SK-N-SH (cell line): ENCODE measurements at regions not wholly inside any gene's neighbourhood (a gene's known extent, or its start where the extent isn't known, plus 50 kb on each side); places are given as distances from the start of the nearest gene placed in this dataset.

Experiments used
- CTCF ChIA-PET: fragments of 300-600, 350-600 bp; formaldehyde crosslinking; extraction: SDS; loops from one replicate; lab custom pipeline; 2021; lab: Yijun Ruan, JAX
- POLR2A ChIA-PET: fragments of 350-600 bp; sonication (Branson Sonifier 250); formaldehyde crosslinking; extraction: SDS; loops from one replicate; lab custom pipeline; 2020; ENCODE audit warnings: antibody characterized with exemption, inconsistent platforms; lab: Yijun Ruan, JAX
- DNase-seq: peaks from one replicate; pipeline ENCODE4 v3.0.0; 2012
- H2AFZ ChIP-seq: fragments of 200-600 bp; sonication (generic); 2 replicates; pipeline ENCODE4 v1.8.1; 2016; ENCODE audit warnings: antibody characterized with exemption, mild to moderate bottlenecking, low read depth
- H3F3A ChIP-seq: fragments of 200-600 bp; sonication (generic); replicated peaks from 2 replicates; pipeline ENCODE3; 2016; ENCODE audit warnings: antibody characterized with exemption, mild to moderate bottlenecking; ENCODE audit not compliant: insufficient read depth
- H3K27ac ChIP-seq, 2 experiments: fragments of 200-500 bp in 1 of 2; fragments of 200-600 bp in 1 of 2; sonication (Bioruptor generic) in 1 of 2; sonication (generic), shearing (Covaris generic) in 1 of 2; 2 replicates each; pipeline versions ENCODE4 v1.5.1 to v1.6.1; 2014 to 2016; ENCODE audit warnings: low read depth in 2 of 2, inconsistent platforms in 1 of 2, low read length in 1 of 2, mild to moderate bottlenecking in 1 of 2, mixed read lengths in 1 of 2
- H3K27me3 ChIP-seq: fragments of 200-600 bp; sonication (generic), shearing (Covaris generic); 2 replicates; pipeline ENCODE4 v1.6.1; 2016; ENCODE audit warnings: mixed run types; ENCODE audit not compliant: insufficient read depth
- H3K36me3 ChIP-seq, 2 experiments: fragments of 200-500 bp in 1 of 2; fragments of 200-600 bp in 1 of 2; sonication (Bioruptor generic) in 1 of 2; sonication (generic) in 1 of 2; replicated peaks in 1 of 2; 2 replicates each; pipeline versions ENCODE3 to v1.5.1; 2014 to 2016; ENCODE audit warnings: low read length in 1 of 2, mild to moderate bottlenecking in 1 of 2; ENCODE audit not compliant: insufficient read depth in 2 of 2, control insufficient read depth in 1 of 2
- H3K4me1 ChIP-seq, 2 experiments: fragments of 200-500 bp in 1 of 2; fragments of 200-600 bp in 1 of 2; sonication (Bioruptor generic) in 1 of 2; sonication (generic), shearing (Covaris generic) in 1 of 2; 2 replicates each; pipeline versions ENCODE4 v1.5.1 to v1.6.1; 2014 to 2016; ENCODE audit warnings: low read depth in 1 of 2, low read length in 1 of 2, mixed run types in 1 of 2; ENCODE audit not compliant: insufficient read depth in 2 of 2, control insufficient read depth in 1 of 2
- H3K4me2 ChIP-seq: fragments of 200-600 bp; sonication (generic), shearing (Covaris generic); 2 replicates; pipeline ENCODE4 v1.6.1; 2017; ENCODE audit warnings: mixed run types
- H3K4me3 ChIP-seq, 2 experiments: fragments of 200-500 bp in 1 of 2; fragments of 200-600 bp in 1 of 2; sonication (Bioruptor generic) in 1 of 2; sonication (generic), shearing (Covaris generic) in 1 of 2; 2 replicates each; pipeline versions ENCODE4 v1.5.1 to v1.8.1; 2014 to 2016; ENCODE audit warnings: low read depth in 2 of 2, inconsistent platforms in 1 of 2, low read length in 1 of 2, mild to moderate bottlenecking in 1 of 2, mixed read lengths in 1 of 2, moderate library complexity in 1 of 2
- H3K79me2 ChIP-seq: fragments of 200-600 bp; sonication (generic); 2 replicates; pipeline ENCODE4 v1.8.1; 2017; ENCODE audit warnings: mild to moderate bottlenecking; ENCODE audit not compliant: insufficient read depth
- H3K9ac ChIP-seq: fragments of 200-600 bp; sonication (generic); 2 replicates; pipeline ENCODE4 v1.6.1; 2017; ENCODE audit warnings: mixed run types
- H3K9me2 ChIP-seq: fragments of 200-600 bp; sonication (generic); 2 replicates; pipeline ENCODE4 v1.6.1; 2017; ENCODE audit warnings: mixed run types
- H3K9me3 ChIP-seq: fragments of 200-600 bp; sonication (generic); 2 replicates; pipeline ENCODE4 v1.6.1; 2017; ENCODE audit warnings: mixed run types, mild to moderate bottlenecking, moderate library complexity
- H4K20me1 ChIP-seq: fragments of 200-600 bp; sonication (generic); 2 replicates; pipeline ENCODE4 v1.6.1; 2017; ENCODE audit warnings: mild to moderate bottlenecking, mixed run types; ENCODE audit not compliant: insufficient read depth
- CTCF ChIP-seq: fragments of 200-600 bp; sonication (generic); IDR thresholded peaks from 2 replicates; pipeline ENCODE4 v1.6.1; 2017; ENCODE audit warnings: antibody characterized with exemption, mild to moderate bottlenecking, moderate library complexity
- ELF1 ChIP-seq: IDR thresholded peaks from 2 replicates; pipeline ENCODE4 v1.4.0; 2012
- EP300 ChIP-seq, 2 experiments: IDR thresholded peaks; 2 replicates each; pipeline versions ENCODE4 v1.4.0 to v1.6.1; 2012; ENCODE audit warnings: borderline replicate concordance in 1 of 2, low read depth in 1 of 2, low read length in 1 of 2
- FOSL2 ChIP-seq: IDR thresholded peaks from 2 replicates; pipeline ENCODE4 v1.4.0; 2012; ENCODE audit warnings: low read depth, mild to moderate bottlenecking, moderate library complexity, borderline replicate concordance
- FOXJ3 ChIP-seq: sonication (generic); formaldehyde crosslinking; IDR thresholded peaks from 2 replicates; pipeline ENCODE4 v1.5.1; 2020; ENCODE audit warnings: mild to moderate bottlenecking, missing genetic modification reagents
- FOXM1 ChIP-seq: IDR thresholded peaks from 2 replicates; pipeline ENCODE4 v1.4.0; 2012; ENCODE audit warnings: low read depth, mild to moderate bottlenecking
- GABPA ChIP-seq: IDR thresholded peaks from 2 replicates; pipeline ENCODE4 v1.4.0; 2012; ENCODE audit warnings: low read depth, mild to moderate bottlenecking
- JUND ChIP-seq: IDR thresholded peaks from 2 replicates; pipeline ENCODE4 v1.4.0; 2012
- MAX ChIP-seq: IDR thresholded peaks from 2 replicates; pipeline ENCODE4 v1.4.0; 2012; ENCODE audit warnings: low read depth
- MEF2A ChIP-seq: IDR thresholded peaks from 2 replicates; pipeline ENCODE4 v1.4.0; 2012; ENCODE audit warnings: low read depth, borderline replicate concordance
- NRF1 ChIP-seq: IDR thresholded peaks from 2 replicates; pipeline ENCODE4 v1.6.1; 2012; ENCODE audit warnings: low read depth, mild to moderate bottlenecking, low read length
- RCOR1 ChIP-seq: fragments of 150-350 bp; IDR thresholded peaks from 2 replicates; pipeline ENCODE4 v1.6.1; 2017; ENCODE audit warnings: antibody characterized with exemption, low read length
- SMC3 ChIP-seq: IDR thresholded peaks from 2 replicates; pipeline ENCODE4 v1.6.1; 2012; ENCODE audit warnings: low read depth, low read length, improper control_type of control experiment
- TCF12 ChIP-seq: IDR thresholded peaks from 2 replicates; pipeline ENCODE4 v1.4.0; 2012
- YY1 ChIP-seq: IDR thresholded peaks from 2 replicates; pipeline ENCODE4 v1.4.0; 2012; ENCODE audit warnings: low read depth, mild to moderate bottlenecking
- WGBS: methylation state at CpG from one replicate; pipeline ENCODE4 v1.1.6; 2017; ENCODE audit warnings: low lambda C conversion rate; 5-methylcytosine and 5-hydroxymethylcytosine counted together
- TF ChIP-seq, protein P1 (sequence below): fragments of 150-350 bp; IDR thresholded peaks from 2 replicates; pipeline ENCODE4 v1.6.1; 2017; ENCODE audit warnings: antibody characterized with exemption, low read length, low read depth, borderline replicate concordance
- TF ChIP-seq, protein P2 (sequence below): IDR thresholded peaks from 2 replicates; pipeline ENCODE4; 2012

DNA sequence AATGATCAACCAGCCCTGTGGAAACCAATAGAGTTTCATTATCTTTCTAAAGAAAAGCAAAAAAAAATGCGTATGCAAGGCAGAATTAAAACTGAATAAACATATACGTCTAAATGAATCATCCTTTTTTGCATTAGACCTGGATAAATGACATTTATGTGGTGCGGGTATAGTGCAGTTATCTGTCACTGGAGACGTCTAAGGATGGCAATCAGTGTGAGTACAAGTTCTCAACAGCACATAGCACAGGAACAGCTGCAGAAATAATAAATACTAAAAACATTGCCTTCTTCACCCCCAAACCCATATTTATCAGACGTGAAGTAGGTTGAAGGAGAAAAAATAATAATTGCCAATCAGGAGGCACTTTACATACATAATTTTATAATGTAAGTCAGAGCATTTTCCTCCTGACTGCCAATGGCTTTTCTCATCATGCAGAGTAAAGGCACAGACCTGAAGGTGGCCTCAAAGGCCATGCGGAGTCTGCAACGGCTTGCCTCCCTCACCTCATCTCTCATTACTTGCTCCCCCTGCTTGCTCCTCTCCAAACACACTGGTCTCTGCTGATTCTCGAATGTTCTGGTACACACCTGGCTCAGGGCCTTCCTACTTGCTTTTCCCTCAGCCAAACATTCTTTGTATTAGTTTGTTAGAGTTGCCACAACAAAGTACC is 574.7 kb upstream of the PLXNA2 start:
- Histone ChIP-seq H3F3A (no peaks in the 10 kb centered on the region), H3K4me3 (no peak overlapping the region), H3K27me3 (no peaks in the 10 kb centered on the region), H3K4me2 (no peak overlapping the region), H3K9me3 (no peaks in the 10 kb centered on the region), H3K9me2 (no peaks in the 10 kb centered on the region), H3K9ac (no peak overlapping the region)
- DNase-seq, result no peak
- POLR2A ChIA-PET, result no interaction called here
- TF ChIP-seq FOXJ3 (CRISPR knock-in tag) (no peak), SMC3 (no peak), NRF1 (no peak), CTCF (no peak), FOXM1 (no peak)
- TF ChIP-seq, all 33 proteins: peak for 0
- Histone ChIP-seq H3K79me2 (no peaks in the 10 kb centered on the region; the same call in 1 of the 2 replicates), H4K20me1 (no peaks in the 10 kb centered on the region), H3K27ac (no peak overlapping the region), H3K4me1 (peaks cover 0 to 13% of the 10 kb centered on the region in 2 experiments; a peak in 2 of 4 replicates), H2AFZ (no peak overlapping the region), H3K36me3 (no peaks in the 10 kb centered on the region)
- 71% methylated on average over 8 of the region's 8 CpGs for WGBS
- CTCF ChIA-PET, result no interaction called here

DNA sequence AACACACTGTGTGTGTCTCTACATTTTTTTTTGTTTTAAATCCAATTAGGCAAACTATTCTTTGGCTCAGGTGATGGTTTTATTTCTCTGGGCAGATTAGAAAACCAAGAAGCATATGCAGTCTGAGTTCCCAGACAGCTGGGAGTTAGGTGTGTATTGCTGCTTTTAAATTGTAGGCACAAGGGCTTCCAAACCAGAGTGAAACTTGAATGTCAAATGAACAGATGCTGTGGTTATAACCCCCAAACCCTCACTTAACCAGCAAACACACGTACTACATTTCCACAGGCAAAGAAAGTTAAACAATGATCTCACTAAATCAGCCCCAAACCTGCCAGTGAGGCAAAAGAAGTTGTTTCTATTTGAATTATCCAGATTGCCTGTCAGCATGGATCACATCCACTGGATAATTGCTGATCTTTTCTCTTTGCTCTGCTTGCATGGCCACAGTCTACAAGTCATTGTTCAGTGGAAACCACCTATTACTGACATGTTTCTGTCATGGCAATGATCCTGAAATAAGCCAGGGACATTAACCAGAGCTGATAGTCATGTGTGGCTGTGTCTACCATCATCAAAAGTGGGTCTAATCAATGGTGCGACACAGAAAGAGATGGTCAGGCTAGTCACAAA is 576.5 kb upstream of the PLXNA2 start:
- H3K9me2 ChIP-seq, result no peaks in the 10 kb centered on the region
- H3K4me1 ChIP-seq, result peaks cover 0 to 13% of the 10 kb centered on the region in 2 experiments; a peak in 2 of 4 replicates

More for the DNA sequence above, 576.5 kb upstream of the PLXNA2 start:
- Histone ChIP-seq H3K4me2 (no peak overlapping the region), H3K27ac (peak overlapping the region in 1 of 2 experiments; percentile 34; a peak in 2 of 4 replicates), H3K79me2 (no peaks in the 10 kb centered on the region), H3F3A (no peaks in the 10 kb centered on the region), H3K9ac (no peak overlapping the region), H4K20me1 (no peaks in the 10 kb centered on the region), H3K9me3 (no peaks in the 10 kb centered on the region), H3K36me3 (no peaks in the 10 kb centered on the region), H3K4me3 (no peak overlapping the region), H3K27me3 (no peaks in the 10 kb centered on the region), H2AFZ (no peak overlapping the region)
- ChIA-PET CTCF (no interaction called here), POLR2A (no interaction called here)
- DNase-seq, result no peak
- TF ChIP-seq MEF2A (no peak), EP300 (IDR thresholded peaks at IDR 0.05; ENCODE audit: borderline replicate concordance in 1 of 2, low read depth in 1 of 2, low read length in 1 of 2) (no peak), GABPA (no peak), FOSL2 (no peak), YY1 (no peak), FOXM1 (no peak), ELF1 (no peak), NRF1 (no peak), TCF12 (no peak), MAX (no peak), RCOR1 (no peak), SMC3 (no peak), CTCF (no peak), JUND (no peak)
- TF ChIP-seq, protein P1, sequence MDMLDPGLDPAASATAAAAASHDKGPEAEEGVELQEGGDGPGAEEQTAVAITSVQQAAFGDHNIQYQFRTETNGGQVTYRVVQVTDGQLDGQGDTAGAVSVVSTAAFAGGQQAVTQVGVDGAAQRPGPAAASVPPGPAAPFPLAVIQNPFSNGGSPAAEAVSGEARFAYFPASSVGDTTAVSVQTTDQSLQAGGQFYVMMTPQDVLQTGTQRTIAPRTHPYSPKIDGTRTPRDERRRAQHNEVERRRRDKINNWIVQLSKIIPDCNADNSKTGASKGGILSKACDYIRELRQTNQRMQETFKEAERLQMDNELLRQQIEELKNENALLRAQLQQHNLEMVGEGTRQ, result no peak
- TF ChIP-seq, protein P2, sequence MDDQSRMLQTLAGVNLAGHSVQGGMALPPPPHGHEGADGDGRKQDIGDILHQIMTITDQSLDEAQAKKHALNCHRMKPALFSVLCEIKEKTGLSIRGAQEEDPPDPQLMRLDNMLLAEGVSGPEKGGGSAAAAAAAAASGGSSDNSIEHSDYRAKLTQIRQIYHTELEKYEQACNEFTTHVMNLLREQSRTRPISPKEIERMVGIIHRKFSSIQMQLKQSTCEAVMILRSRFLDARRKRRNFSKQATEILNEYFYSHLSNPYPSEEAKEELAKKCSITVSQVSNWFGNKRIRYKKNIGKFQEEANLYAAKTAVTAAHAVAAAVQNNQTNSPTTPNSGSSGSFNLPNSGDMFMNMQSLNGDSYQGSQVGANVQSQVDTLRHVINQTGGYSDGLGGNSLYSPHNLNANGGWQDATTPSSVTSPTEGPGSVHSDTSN, result no peak
- WGBS, result 38% methylated on average over 2 of the region's 2 CpGs
